DLD1 (cell line): ENCODE measurements at regions not wholly inside any gene's neighbourhood (a gene's known extent, or its start where the extent isn't known, plus 50 kb on each side); places are given as distances from the start of the nearest gene placed in this dataset.

Experiments
- in situ Hi-C: cut with HindIII; loops from 2 replicates; pipeline ENCODE4 v1.10.0; 2017; ENCODE audit warnings: low sequenced_read_pairs

- in situ Hi-C loops, result no loop called here
Observed at GRCh38 chr15:35757765-35758164, 211.8 kb upstream of the DPH6 start.

DNA sequence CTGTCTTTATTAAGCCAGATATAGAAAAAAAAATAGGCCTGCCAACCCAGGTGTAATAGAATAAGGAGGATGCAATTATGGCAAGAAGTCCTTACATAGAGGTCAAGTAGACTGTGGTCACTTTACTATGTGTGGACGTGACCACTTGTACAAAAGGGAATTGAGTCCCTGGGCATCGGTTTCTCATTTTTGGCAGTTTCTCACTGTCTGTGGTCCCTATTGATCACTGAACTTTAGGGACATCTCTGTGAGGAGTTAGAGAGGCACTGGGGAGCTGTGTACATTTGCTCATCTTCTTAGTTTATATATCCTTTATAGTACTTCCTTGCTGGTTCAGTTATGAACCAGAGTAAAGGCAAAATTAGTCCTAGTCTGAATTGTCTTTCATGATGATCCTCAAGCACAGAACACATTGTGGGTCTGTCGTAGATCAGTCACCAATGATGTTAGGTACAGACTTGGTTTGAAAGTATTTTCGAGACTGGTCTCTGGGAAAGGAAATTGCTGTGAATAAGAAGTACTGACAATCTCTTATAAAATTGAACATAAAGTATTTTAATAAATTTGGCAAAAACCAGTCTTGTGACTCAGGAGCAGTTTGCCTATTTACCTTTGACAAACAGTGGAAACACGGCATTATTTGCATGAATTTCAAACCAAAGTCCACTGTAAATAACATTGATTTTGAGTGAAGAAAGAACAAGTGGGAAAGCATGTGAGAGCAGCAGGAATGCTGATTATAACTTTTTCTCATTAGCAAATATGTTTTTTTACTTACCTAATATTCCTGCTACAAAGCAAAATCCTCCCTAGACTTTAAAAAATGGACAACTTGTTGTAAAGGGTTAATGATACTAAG is 218.9 kb upstream of the DPH6 start:
- in situ Hi-C loops, result no loop called here

- in situ Hi-C loops, result no loop called here
Observed at GRCh38 chr15:35768949-35769348, 223.0 kb upstream of the DPH6 start.

DNA sequence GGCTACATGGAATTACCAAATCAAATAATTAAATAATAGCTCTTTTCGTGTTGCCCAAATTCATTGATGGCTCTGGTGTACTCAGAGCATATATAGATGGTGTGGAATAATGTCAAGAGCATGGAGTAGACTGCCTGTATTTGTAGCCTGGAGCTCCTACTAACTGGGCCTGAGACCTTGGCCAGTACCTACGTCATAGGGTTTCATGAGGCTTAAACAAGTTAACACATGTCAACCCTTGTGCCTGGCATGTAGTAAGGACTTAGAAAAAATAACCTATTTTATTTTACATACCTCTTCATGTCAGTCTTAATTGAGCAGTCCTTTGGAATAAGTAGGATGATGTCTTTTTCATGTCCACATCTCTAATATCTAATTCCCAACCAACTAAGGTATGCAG is 223.7 kb upstream of the DPH6 start:
- in situ Hi-C loops, result no loop called here

DNA sequence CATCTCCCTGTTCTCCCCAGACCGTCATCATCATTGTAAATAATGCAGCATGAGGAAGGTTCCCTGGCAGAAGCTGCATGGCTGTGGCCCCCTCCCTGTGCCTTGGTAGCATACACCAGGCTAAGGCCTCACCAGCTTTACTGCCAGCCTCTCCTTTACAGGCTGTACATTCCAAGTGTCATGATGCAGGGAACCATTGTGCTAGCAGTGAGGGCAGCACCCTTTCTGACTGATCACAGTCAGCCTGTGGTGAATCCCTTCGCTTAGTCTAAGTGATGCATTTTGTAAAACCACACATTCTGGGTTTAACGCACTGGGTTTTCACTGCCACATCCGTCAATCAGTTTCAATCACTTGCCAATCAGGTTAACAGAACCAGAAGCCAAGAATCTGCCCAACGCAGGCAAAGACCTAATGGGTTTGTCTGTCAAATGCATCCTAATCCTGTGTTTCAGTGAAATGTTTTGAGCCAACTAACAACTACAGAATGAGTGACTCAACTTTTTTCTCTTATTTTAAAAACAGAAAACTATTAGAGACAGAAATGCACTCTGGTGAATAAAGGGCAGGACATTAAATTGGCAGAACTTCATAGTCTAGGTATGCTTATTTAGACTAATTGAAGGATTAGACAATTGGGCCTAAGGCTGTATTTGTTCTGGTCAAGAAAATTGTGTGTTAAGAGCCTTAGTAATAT is 225.9 kb upstream of the DPH6 start:
- in situ Hi-C loops, result no loop called here

DNA sequence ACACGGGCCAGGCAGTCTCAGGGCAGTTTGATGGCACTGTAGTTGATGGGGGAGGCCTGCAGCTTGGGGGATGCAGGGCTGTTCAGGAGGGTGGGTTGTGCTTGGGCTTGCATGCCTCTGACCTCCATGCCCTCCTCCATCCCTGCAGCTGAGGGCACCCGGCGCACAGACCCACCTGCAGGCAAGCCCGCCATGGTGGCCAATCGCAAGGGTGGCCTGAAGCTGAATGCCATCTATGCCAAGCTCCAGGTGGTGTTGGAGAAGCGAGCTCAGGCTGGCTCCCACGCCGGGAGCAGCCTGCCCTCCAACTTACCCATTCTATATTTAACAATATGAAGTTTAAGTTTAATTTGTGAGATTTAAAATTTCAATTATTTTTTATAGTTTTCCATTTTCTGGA is 228.7 kb upstream of the DPH6 start:
- in situ Hi-C loops, result no loop called here

GRCh38 chr15:35775471-35775870 is 229.5 kb upstream of the DPH6 start:
- in situ Hi-C loops, result no loop called here

DNA sequence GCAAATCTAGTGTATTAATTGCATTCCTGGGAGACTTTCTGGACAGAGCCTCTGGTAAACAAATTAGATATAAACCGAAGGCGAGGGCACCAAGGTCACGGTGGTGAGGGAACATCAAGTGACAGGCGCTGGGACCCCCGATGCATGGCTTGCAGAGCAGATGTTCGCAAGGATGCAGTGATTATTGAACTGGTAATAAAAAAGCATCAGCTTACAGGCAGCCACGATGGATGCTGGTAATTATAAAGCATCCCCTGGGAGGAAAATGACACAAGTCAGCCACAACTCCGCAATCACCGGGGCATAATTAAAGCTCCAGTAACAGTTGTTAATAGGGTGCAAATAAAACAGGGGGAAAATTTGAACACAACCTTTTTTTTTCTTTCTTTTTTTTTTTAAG is 231.1 kb upstream of the DPH6 start:
- in situ Hi-C loops, result no loop called here

DNA sequence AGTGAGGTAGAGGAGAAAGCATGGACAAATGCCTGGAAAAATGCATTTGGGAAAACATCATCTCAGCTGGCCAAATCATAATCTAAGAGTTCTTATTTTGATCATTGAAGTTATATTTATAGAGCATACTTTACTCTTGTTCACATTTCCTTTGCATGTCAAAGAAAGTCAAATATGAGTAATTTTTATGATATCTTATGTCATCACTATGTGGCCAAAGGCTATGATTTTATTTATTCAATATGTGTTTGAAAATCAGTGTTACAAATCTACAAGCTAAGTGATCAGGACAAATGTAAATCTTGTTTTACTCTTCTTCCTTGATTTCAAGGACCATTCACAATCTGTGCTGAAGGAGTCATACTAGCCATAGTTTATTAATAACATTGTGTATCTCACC is 237.2 kb upstream of the DPH6 start:
- in situ Hi-C loops, result no loop called here

DNA sequence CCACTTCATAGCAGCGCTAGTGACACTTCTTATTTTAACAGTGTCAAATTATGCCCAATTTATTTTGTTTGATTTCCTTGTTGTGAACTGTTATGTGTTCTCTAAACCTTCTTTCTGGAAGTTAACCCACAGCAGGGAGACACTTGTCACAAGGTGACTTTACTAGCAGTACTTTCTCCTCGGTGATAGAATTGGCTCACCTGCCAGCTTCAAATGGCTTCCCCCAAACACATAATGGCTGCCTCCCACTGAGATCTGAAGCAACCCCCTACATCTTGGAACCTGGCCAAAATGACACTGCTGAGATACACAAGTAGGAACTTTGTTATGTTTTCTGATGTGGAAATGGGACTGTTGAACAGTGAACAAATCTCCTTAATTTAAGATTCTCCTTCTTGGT is 238.8 kb upstream of the DPH6 start:
- in situ Hi-C loops, result no loop called here

DNA sequence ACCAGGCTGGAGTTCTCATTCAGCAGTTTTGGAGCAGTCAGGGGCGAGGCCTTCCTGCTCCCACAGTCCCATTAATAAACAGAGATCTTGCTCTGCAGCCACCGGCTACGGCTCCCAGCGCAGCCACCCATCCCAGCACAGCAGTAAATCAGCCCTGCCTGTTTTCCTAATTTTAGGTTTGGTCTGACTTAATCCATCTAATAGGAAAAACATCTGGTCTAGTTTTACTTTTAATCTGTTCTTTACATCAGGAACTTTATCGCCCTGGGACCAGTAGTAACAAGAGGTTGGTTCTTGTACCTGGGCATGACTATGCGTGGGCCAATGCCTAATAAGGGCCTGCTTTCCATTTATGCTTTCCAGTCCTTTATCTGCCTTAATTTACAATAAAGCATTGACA is 264.0 kb upstream of the DPH6 start:
- in situ Hi-C loops, result no loop called here

- in situ Hi-C loops, result no loop called here
Observed at GRCh38 chr15:35813573-35813972, 267.6 kb upstream of the DPH6 start.

- in situ Hi-C loops, result no loop called here
Observed at GRCh38 chr15:35818846-35819245, 272.9 kb upstream of the DPH6 start.

GRCh38 chr15:35822153-35822552 is 276.2 kb upstream of the DPH6 start:
- in situ Hi-C loops, result no loop called here

DNA sequence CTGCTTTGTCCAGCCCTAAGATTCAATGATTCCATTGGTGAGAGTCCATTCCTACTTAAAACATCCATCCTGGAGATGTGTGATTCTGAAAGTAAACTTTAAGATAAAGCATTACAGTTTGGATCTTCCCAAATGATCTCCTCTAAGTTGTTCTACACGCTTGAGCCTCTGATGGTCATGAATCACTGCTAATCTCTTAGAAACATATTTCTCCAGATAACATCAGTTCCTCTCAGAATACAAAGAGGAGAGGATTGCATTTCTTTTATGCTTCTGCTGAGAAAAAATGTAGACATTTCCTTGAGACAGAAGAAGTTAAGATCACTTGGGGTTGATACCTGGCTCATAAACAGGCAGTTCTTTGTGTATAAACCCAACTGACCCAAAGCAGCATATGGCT is 281.2 kb upstream of the DPH6 start:
- in situ Hi-C loops, result no loop called here

GRCh38 chr15:35827911-35828310 is 281.9 kb upstream of the DPH6 start:
- in situ Hi-C loops, result no loop called here

- in situ Hi-C loops, result no loop called here
Observed at GRCh38 chr15:35833581-35833980, 287.6 kb upstream of the DPH6 start.

GRCh38 chr15:35834216-35834830 is 288.4 kb upstream of the DPH6 start:
- in situ Hi-C loops, result no loop called here

GRCh38 chr15:35834866-35835265 is 288.9 kb upstream of the DPH6 start:
- in situ Hi-C loops, result no loop called here

DNA sequence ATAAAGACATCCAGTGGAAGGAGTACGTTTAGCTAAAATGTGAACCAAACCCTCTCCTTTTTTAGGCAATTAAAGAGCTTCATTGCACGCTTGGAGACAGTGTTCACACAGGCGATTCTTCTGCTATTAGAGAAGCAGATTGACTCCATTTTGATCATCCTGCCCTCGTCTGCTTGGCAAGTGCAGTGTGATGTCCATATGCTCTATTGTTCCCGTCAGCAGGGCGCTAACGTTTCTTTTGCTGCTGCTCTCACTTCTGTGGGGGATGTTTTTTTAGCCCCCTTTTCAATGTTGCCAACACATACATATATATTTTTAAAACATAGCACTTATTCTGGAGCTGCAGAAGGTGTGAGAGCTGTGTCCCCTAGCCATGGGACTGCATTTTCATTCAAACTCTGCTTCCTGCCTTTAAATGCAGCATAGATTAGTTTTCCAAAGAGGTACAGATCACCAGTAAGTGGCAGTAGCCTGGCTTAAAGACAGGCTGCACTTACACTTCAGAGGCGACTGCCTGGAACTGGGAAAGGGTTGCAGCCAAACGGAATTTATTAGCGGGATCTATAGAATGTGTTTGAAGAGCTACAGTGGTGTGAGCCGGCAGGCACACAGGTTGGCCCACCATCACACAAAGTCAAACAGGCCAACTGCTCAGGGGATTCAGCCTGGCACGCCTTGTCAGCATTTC is 292.6 kb upstream of the DPH6 start:
- in situ Hi-C loops, result no loop called here

- in situ Hi-C loops, result no loop called here
Observed at GRCh38 chr15:35842631-35843030, 296.7 kb upstream of the DPH6 start.
